ENCODE measurements at regions not wholly inside any gene's neighbourhood (a gene's known extent, or its start where the extent isn't known, plus 50 kb on each side); places are given as distances from the start of the nearest gene placed in this dataset.

- TF ChIP-seq MAX (IDR thresholded peaks at IDR 0.05; ENCODE audit: low read depth), result no peak
- no peak for TF ChIP-seq POLR2AphosphoS5 (IDR thresholded peaks at IDR 0.05; ENCODE audit: low read depth, low read length)
- no peak for TF ChIP-seq CTCF (IDR thresholded peaks at IDR 0.05)
- TF ChIP-seq RXRA (IDR thresholded peaks at IDR 0.05; ENCODE audit: borderline replicate concordance, low read depth), result no peak
- TF ChIP-seq TAF1 (IDR thresholded peaks at IDR 0.05; ENCODE audit: borderline replicate concordance, low read depth, low read length), result no peak
These were observed 554.3 kb downstream of the DIAPH3 start for GRCh38 chr13:59609421-59609820.
